Natural killer cell treated with Interleukin-12 subunit alpha and Interleukin-12 subunit beta and Interleukin-15 and Interleukin-18, amount 100 ng/mL, for 72 hours (primary cell): ENCODE measurements at regions not wholly inside any gene's neighbourhood (a gene's known extent, or its start where the extent isn't known, plus 50 kb on each side); places are given as distances from the start of the nearest gene placed in this dataset.
"Not testable (repeated sequence)": the region's sequence is repeated elsewhere in the genome, so short reads cannot be mapped to it uniquely, and the experiment has no call there.

ENCODE experiments used
- ATAC-seq, 2 donors: fragments of 150-1000 bp; cut with Tn5 transposase in 1 of 2; sonication (Bioruptor Pico), chemical (Tn5 transposase) in 1 of 2; 2 replicates each; pipeline ENCODE4 v1.10.0; 2021
- DNase-seq: peaks from one replicate; pipeline ENCODE4 v3.0.0; 2022; ENCODE audit warnings: low spot score
- H3K27ac Mint-ChIP-seq, 2 donors: 1 replicate in 1 of 2; 2 replicates in 1 of 2; pipeline ENCODE4 v1.8.0; 2022; ENCODE audit warnings: mixed read lengths in 2 of 2, mild to moderate bottlenecking in 1 of 2, moderate library complexity in 1 of 2
- H3K27me3 Mint-ChIP-seq, 2 donors: 1 replicate in 1 of 2; 2 replicates in 1 of 2; pipeline ENCODE4 v1.8.0; 2022; ENCODE audit warnings: mixed read lengths in 2 of 2
- H3K36me3 Mint-ChIP-seq: one replicate; pipeline ENCODE4 v1.8.0; 2022; ENCODE audit warnings: mixed read lengths
- H3K4me1 Mint-ChIP-seq, 2 donors: 1 replicate in 1 of 2; 2 replicates in 1 of 2; pipeline ENCODE4 v1.8.0; 2022; ENCODE audit warnings: low read depth in 2 of 2, mixed read lengths in 2 of 2, mild to moderate bottlenecking in 1 of 2
- H3K4me3 Mint-ChIP-seq: one replicate; pipeline ENCODE4 v1.8.0; 2022; ENCODE audit warnings: mixed read lengths
- H3K9me3 Mint-ChIP-seq: 2 replicates; pipeline ENCODE4 v1.8.0; 2022; ENCODE audit warnings: mixed read lengths

DNA sequence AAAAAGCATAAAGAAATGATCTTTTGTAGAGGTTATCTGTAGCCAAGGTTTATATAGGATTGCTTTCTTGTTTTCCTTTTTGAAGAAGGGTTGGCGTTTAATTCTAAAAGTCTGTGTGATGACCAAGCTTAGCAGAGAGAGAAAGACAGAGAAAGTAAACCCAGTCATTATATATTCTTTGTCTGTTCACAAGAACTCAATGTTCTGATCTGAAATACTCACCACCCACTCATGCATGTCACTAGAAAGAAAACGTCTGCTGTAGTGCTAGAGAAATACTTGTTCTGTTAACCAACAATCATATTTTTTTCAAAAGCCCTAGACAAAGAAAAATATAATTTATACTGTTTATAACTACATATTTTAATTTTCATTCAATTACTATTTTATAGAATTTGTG, 173.7 kb upstream of the SLITRK5 start:
- peaks cover 7% of the 10 kb centered on the region for H3K9me3 Mint-ChIP-seq
- H3K27me3 Mint-ChIP-seq: no peaks in the 10 kb centered on the region
- no peaks in the 10 kb centered on the region for H3K36me3 Mint-ChIP-seq
- ATAC-seq (no peak), DNase-seq (no peak)
- no peak overlapping the region for H3K27ac Mint-ChIP-seq
- no peaks in the 10 kb centered on the region for H3K4me1 Mint-ChIP-seq
- no peak overlapping the region for H3K4me3 Mint-ChIP-seq

- Mint-ChIP-seq H3K36me3 (no peaks in the 10 kb centered on the region), H3K4me3 (no peak overlapping the region), H3K4me1 (no peaks in the 10 kb centered on the region), H3K27me3 (no peaks in the 10 kb centered on the region), H3K27ac (no peak overlapping the region), H3K9me3 (peaks cover 7% of the 10 kb centered on the region)
- DNase-seq (no peak), ATAC-seq (no peak)
These were observed 172.5 kb upstream of the SLITRK5 start for GRCh38 chr13:87498681-87499080.

GRCh38 chr13:87524775-87525174, 146.4 kb upstream of the SLITRK5 start:
- Mint-ChIP-seq H3K4me1 (no peaks in the 10 kb centered on the region), H3K4me3 (no peak overlapping the region), H3K27ac (no peak overlapping the region), H3K9me3 (peaks cover 9% of the 10 kb centered on the region), H3K36me3 (no peaks in the 10 kb centered on the region), H3K27me3 (no peaks in the 10 kb centered on the region)
- ATAC-seq (no peak), DNase-seq (no peak)

GRCh38 chr13:87533776-87534175, 137.4 kb upstream of the SLITRK5 start:
- DNase-seq (no peak), ATAC-seq (no peak)
- Mint-ChIP-seq H3K36me3 (no peaks in the 10 kb centered on the region), H3K4me1 (peaks cover 0 to 4% of the 10 kb centered on the region in 2 donors), H3K4me3 (no peak overlapping the region), H3K9me3 (peaks cover 12% of the 10 kb centered on the region), H3K27me3 (no peaks in the 10 kb centered on the region), H3K27ac (no peak overlapping the region)

DNA sequence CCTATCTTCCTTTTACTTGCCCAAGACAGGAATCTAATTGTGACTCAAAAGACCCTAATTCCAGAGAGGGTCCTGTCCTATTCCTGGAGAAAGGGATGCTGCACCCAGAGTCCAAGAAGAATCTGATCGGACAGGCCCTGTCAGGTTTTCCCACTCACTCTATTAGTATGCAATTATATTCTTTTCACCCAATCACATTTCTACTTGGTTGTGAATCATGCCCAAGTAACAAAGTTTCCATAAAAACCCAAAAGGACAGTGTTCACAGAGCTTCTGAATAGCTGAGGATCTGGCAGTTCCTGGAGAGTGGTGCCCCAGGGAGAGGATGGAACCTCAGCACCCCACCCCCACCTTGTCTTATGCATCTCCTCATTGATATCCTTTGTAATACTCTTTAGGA, 135.3 kb upstream of the SLITRK5 start:
- DNase-seq (no peak), ATAC-seq (no peak)
- peak overlapping the region; percentile 15 for H3K4me3 Mint-ChIP-seq
- H3K4me1 Mint-ChIP-seq: peaks cover 0 to 4% of the 10 kb centered on the region in 2 donors
- H3K9me3 Mint-ChIP-seq: peaks cover 8% of the 10 kb centered on the region
- peak overlapping the region in 1 of 2 donors; percentile 75 for H3K27ac Mint-ChIP-seq
- no peaks in the 10 kb centered on the region for H3K27me3 Mint-ChIP-seq
- H3K36me3 Mint-ChIP-seq: peaks cover 4% of the 10 kb centered on the region

- ATAC-seq: peak; percentile 64 to 81
- Mint-ChIP-seq H3K9me3 (peaks cover 8% of the 10 kb centered on the region), H3K4me3 (peak overlapping the region; percentile 14), H3K4me1 (peaks cover 0 to 4% of the 10 kb centered on the region in 2 donors), H3K36me3 (peaks cover 4% of the 10 kb centered on the region), H3K27me3 (no peaks in the 10 kb centered on the region), H3K27ac (peak overlapping the region in 1 of 2 donors; percentile 75)
- no peak for DNase-seq
These were observed 134.7 kb upstream of the SLITRK5 start for GRCh38 chr13:87536499-87536898.

- ATAC-seq (peak; percentile 77 to 78), DNase-seq (no peak)
- peak overlapping the region; percentile 14 for H3K4me3 Mint-ChIP-seq
- H3K36me3 Mint-ChIP-seq: peaks cover 4% of the 10 kb centered on the region
- no peaks in the 10 kb centered on the region for H3K27me3 Mint-ChIP-seq
- H3K9me3 Mint-ChIP-seq: peaks cover 8% of the 10 kb centered on the region
- peak overlapping the region in 1 of 2 donors; percentile 75 for H3K27ac Mint-ChIP-seq
- H3K4me1 Mint-ChIP-seq: peaks cover 0 to 4% of the 10 kb centered on the region in 2 donors
These were observed 134.3 kb upstream of the SLITRK5 start for GRCh38 chr13:87536899-87537298.

GRCh38 chr13:87537951-87538350, 133.2 kb upstream of the SLITRK5 start:
- H3K27ac Mint-ChIP-seq: peak overlapping the region in 1 of 2 donors; percentile 75
- H3K9me3 Mint-ChIP-seq: peaks cover 8% of the 10 kb centered on the region
- H3K27me3 Mint-ChIP-seq: no peaks in the 10 kb centered on the region
- H3K4me3 Mint-ChIP-seq: no peak overlapping the region
- peaks cover 4% of the 10 kb centered on the region for H3K36me3 Mint-ChIP-seq
- DNase-seq: no peak
- no peak for ATAC-seq
- peaks cover 0 to 4% of the 10 kb centered on the region in 2 donors for H3K4me1 Mint-ChIP-seq

- peaks cover 9% of the 10 kb centered on the region for H3K9me3 Mint-ChIP-seq
- no peak overlapping the region for H3K27ac Mint-ChIP-seq
- DNase-seq (no peak), ATAC-seq (no peak)
- peaks cover 0 to 4% of the 10 kb centered on the region in 2 donors for H3K4me1 Mint-ChIP-seq
- no peaks in the 10 kb centered on the region for H3K27me3 Mint-ChIP-seq
- H3K4me3 Mint-ChIP-seq: no peak overlapping the region
- H3K36me3 Mint-ChIP-seq: peaks cover 4% of the 10 kb centered on the region
These were observed 132.7 kb upstream of the SLITRK5 start for GRCh38 chr13:87538366-87539052.

- no peak for DNase-seq
- no peak for ATAC-seq
- H3K27ac Mint-ChIP-seq: no peak overlapping the region
- no peaks in the 10 kb centered on the region for H3K36me3 Mint-ChIP-seq
- H3K9me3 Mint-ChIP-seq: peaks cover 10% of the 10 kb centered on the region
- no peaks in the 10 kb centered on the region for H3K4me1 Mint-ChIP-seq
- no peak overlapping the region for H3K4me3 Mint-ChIP-seq
- H3K27me3 Mint-ChIP-seq: no peaks in the 10 kb centered on the region
These were observed 118.0 kb upstream of the SLITRK5 start for GRCh38 chr13:87553142-87553541.

DNA sequence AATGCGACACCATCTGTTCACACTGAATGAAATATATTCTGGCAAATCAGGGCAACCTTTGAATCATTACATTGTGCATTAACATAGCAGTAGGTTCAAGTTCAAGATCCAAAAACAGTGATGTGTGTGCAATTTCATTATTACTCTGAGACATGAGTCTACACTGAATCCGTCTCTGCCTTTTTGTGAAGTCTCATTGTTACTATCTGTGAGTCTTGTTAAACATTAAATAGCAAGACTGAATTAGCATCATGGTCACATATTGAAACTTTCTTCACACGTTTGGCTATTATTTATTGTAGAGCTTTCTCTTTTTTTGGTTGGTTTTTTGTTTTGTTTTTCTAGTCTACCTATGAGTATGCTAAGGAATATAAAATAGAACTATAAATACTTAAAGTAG, 117.1 kb upstream of the SLITRK5 start:
- H3K27ac Mint-ChIP-seq: no peak overlapping the region
- no peak overlapping the region for H3K4me3 Mint-ChIP-seq
- no peak for ATAC-seq
- no peaks in the 10 kb centered on the region for H3K36me3 Mint-ChIP-seq
- peaks cover 10% of the 10 kb centered on the region for H3K9me3 Mint-ChIP-seq
- no peak for DNase-seq
- no peaks in the 10 kb centered on the region for H3K27me3 Mint-ChIP-seq
- H3K4me1 Mint-ChIP-seq: no peaks in the 10 kb centered on the region

- DNase-seq (no peak), ATAC-seq (no peak)
- Mint-ChIP-seq H3K27ac (no peak overlapping the region), H3K9me3 (peaks cover 10% of the 10 kb centered on the region), H3K4me3 (no peak overlapping the region), H3K36me3 (no peaks in the 10 kb centered on the region), H3K4me1 (no peaks in the 10 kb centered on the region), H3K27me3 (no peaks in the 10 kb centered on the region)
These were observed 113.4 kb upstream of the SLITRK5 start for GRCh38 chr13:87557788-87558187.

- not testable (repeated sequence) for H3K27me3 Mint-ChIP-seq, H3K4me3 Mint-ChIP-seq, ATAC-seq, H3K36me3 Mint-ChIP-seq, H3K4me1 Mint-ChIP-seq, H3K27ac Mint-ChIP-seq, DNase-seq
- H3K9me3 Mint-ChIP-seq: peaks cover 12% of the 10 kb centered on the region
These were observed 109.6 kb upstream of the SLITRK5 start for GRCh38 chr13:87561580-87561979.

- H3K27me3 Mint-ChIP-seq: no peaks in the 10 kb centered on the region
- H3K4me1 Mint-ChIP-seq: no peaks in the 10 kb centered on the region
These were observed 100.5 kb upstream of the SLITRK5 start for GRCh38 chr13:87570669-87571068.

DNA sequence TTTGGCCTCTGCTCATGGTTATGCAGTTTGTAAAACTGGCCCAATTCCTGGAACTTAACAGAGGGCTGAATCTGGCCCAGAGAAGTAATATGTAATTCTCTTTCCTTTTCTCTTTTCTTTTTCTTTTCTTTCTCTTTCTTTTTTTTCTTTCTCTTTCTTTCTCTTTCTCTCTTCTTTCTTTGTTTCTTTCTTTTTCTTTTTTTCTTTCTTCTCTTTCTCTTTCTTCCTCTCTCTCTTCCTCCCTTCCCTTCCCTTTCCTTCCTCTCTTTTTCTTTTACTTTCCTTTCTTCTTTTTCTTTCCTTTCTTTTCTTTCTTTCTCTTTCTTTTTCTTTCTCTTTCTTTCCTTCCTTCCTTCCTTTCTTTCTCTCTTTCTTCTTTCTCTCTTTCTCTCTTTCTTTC, 88.8 kb upstream of the SLITRK5 start:
- DNase-seq (no peak), ATAC-seq (no peak)
- Mint-ChIP-seq H3K9me3 (peaks cover 6% of the 10 kb centered on the region), H3K27ac (no peak overlapping the region), H3K36me3 (no peaks in the 10 kb centered on the region), H3K4me1 (no peaks in the 10 kb centered on the region), H3K27me3 (no peaks in the 10 kb centered on the region), H3K4me3 (no peak overlapping the region)

More at GRCh38 chr13:87570669-87571068, 100.5 kb upstream of the SLITRK5 start:
- H3K27ac Mint-ChIP-seq: no peak overlapping the region
- ATAC-seq: no peak
- H3K9me3 Mint-ChIP-seq: peaks cover 11% of the 10 kb centered on the region
- no peak for DNase-seq
- no peaks in the 10 kb centered on the region for H3K36me3 Mint-ChIP-seq
- H3K4me3 Mint-ChIP-seq: no peak overlapping the region
